GM06990 (cell line): ENCODE measurements at regions not wholly inside any gene's neighbourhood (a gene's known extent, or its start where the extent isn't known, plus 50 kb on each side); places are given as distances from the start of the nearest gene placed in this dataset.
"Not testable (repeated sequence)": the region's sequence is repeated elsewhere in the genome, so short reads cannot be mapped to it uniquely, and the experiment has no call there.

Experiments
- DNase-seq: peaks from one replicate; pipeline ENCODE4 v3.0.0-alpha.2; 2011; ENCODE audit not compliant: insufficient read length; ENCODE audit errors: extremely low read depth
- H3K27me3 ChIP-seq: replicated peaks from 2 replicates; pipeline ENCODE4 v1.6.0; 2011; ENCODE audit warnings: low read length; ENCODE audit not compliant: control insufficient read depth, insufficient read depth
- H3K36me3 ChIP-seq: 2 replicates; pipeline ENCODE4 v1.5.1; 2011; ENCODE audit warnings: low read length; ENCODE audit not compliant: control insufficient read depth, insufficient read depth
- H3K4me3 ChIP-seq: replicated peaks from 2 replicates; pipeline ENCODE4 v1.5.1; 2011; ENCODE audit warnings: low read depth, mild to moderate bottlenecking, control low read depth, low read length
- CTCF ChIP-seq: IDR thresholded peaks from 2 replicates; pipeline ENCODE4 v1.5.1; 2011; ENCODE audit warnings: low read length, control low read depth, mild to moderate bottlenecking, inconsistent platforms; ENCODE audit not compliant: insufficient read depth, poor library complexity, severe bottlenecking

- TF ChIP-seq CTCF, result no peak
- no peak overlapping the region for H3K4me3 ChIP-seq
- no peaks in the 10 kb centered on the region for H3K36me3 ChIP-seq
- no peaks in the 10 kb centered on the region for H3K27me3 ChIP-seq
- DNase-seq, result no peak
These were observed 104.9 kb upstream of the NDUFV2 start for GRCh38 chr18:8997634-8998033.

- Histone ChIP-seq H3K27me3 (no peaks in the 10 kb centered on the region), H3K4me3 (no peak overlapping the region), H3K36me3 (no peaks in the 10 kb centered on the region)
- no peak for DNase-seq
- TF ChIP-seq CTCF, result no peak
These were observed 103.8 kb upstream of the NDUFV2 start for GRCh38 chr18:8998481-8999217.

GRCh38 chr18:8999872-9000271, 102.6 kb upstream of the NDUFV2 start:
- H3K4me3 ChIP-seq, result no peak overlapping the region
- H3K36me3 ChIP-seq, result no peaks in the 10 kb centered on the region
- no peak for TF ChIP-seq CTCF
- DNase-seq, result no peak
- H3K27me3 ChIP-seq, result no peaks in the 10 kb centered on the region

GRCh38 chr18:9000733-9001132, 101.8 kb upstream of the NDUFV2 start:
- Histone ChIP-seq H3K4me3 (no peak overlapping the region), H3K27me3 (no peaks in the 10 kb centered on the region), H3K36me3 (no peaks in the 10 kb centered on the region)
- no peak for DNase-seq
- TF ChIP-seq CTCF, result no peak

- no peaks in the 10 kb centered on the region for H3K27me3 ChIP-seq
- no peak for TF ChIP-seq CTCF
- no peak for DNase-seq
- no peak overlapping the region for H3K4me3 ChIP-seq
- H3K36me3 ChIP-seq, result no peaks in the 10 kb centered on the region
These were observed 101.3 kb upstream of the NDUFV2 start for GRCh38 chr18:9001209-9001608.

GRCh38 chr18:9003406-9004100, 98.9 kb upstream of the NDUFV2 start:
- H3K27me3 ChIP-seq, result no peaks in the 10 kb centered on the region
- no peak for DNase-seq
- TF ChIP-seq CTCF, result no peak
- H3K4me3 ChIP-seq, result no peak overlapping the region
- H3K36me3 ChIP-seq, result no peaks in the 10 kb centered on the region

GRCh38 chr18:9004308-9004707, 98.2 kb upstream of the NDUFV2 start:
- H3K36me3 ChIP-seq, DNase-seq, H3K4me3 ChIP-seq, H3K27me3 ChIP-seq: not testable (repeated sequence)

GRCh38 chr18:9007700-9008099, 94.8 kb upstream of the NDUFV2 start:
- H3K36me3 ChIP-seq, H3K27me3 ChIP-seq, H3K4me3 ChIP-seq, DNase-seq: not testable (repeated sequence)
